Fibroblast of lung (primary cell): ENCODE measurements at regions not wholly inside any gene's neighbourhood (a gene's known extent, or its start where the extent isn't known, plus 50 kb on each side); places are given as distances from the start of the nearest gene placed in this dataset.

ENCODE experiments used
- CTCF ChIP-seq, 2 donors: IDR thresholded peaks in 1 of 2; conservative IDR thresholded peaks in 1 of 2; 1 replicate in 1 of 2; 2 replicates in 1 of 2; pipeline ENCODE4 v1.5.1; 2011 to 2012; ENCODE audit warnings: low read length in 2 of 2, control low read depth in 1 of 2, inconsistent platforms in 1 of 2, low read depth in 1 of 2, mild to moderate bottlenecking in 1 of 2
- EZH2 ChIP-seq: IDR thresholded peaks from 2 replicates; pipeline ENCODE4 v1.5.1; 2012; ENCODE audit warnings: low read length, control low read depth, mild to moderate bottlenecking; ENCODE audit errors: missing control alignments

- no peak for TF ChIP-seq CTCF (conservative IDR thresholded peaks at IDR 0.05 in 1 of 2, IDR thresholded peaks at IDR 0.05 in 1 of 2; ENCODE audit: low read depth in 1 of 2, low read length in 2 of 2)
- TF ChIP-seq EZH2, result no peak
Observed at GRCh38 chr11:112837162-112837826, 123.9 kb upstream of the NCAM1 start.
